Left colon (tissue), 2 donors: ENCODE measurements at regions not wholly inside any gene's neighbourhood (a gene's known extent, or its start where the extent isn't known, plus 50 kb on each side); places are given as distances from the start of the nearest gene placed in this dataset.

Experiments
- ATAC-seq: fragments of 200-7000 bp; cut with Tn5 transposase; one replicate; pipeline ENCODE4 v1.9.1; 2020; ENCODE audit warnings: mild to moderate bottlenecking, moderate library complexity
- DNase-seq, 2 donors: peaks; one replicate each; pipeline ENCODE4 v3.0.0-alpha.2; 2020
- intact Hi-C, 2 donors: fragments of 100-400 bp; cut with DNase I in 1 of 2; cut with micrococcal nuclease in 1 of 2; formaldehyde crosslinking; loops; one replicate each; pipeline versions ENCODE4 v1.11.2 to v1.14.0; 2022; cut with DNase I, micrococcal nuclease
- donor health status: DM: no; HTN: no; CAD: no.
- donor health status: DM: yes; HTN: yes; CAD: no.

GRCh38 chr16:63983401-63983800 is 1138.5 kb downstream of the CDH11 start:
- DNase-seq (no peak), ATAC-seq (no peak)

DNA sequence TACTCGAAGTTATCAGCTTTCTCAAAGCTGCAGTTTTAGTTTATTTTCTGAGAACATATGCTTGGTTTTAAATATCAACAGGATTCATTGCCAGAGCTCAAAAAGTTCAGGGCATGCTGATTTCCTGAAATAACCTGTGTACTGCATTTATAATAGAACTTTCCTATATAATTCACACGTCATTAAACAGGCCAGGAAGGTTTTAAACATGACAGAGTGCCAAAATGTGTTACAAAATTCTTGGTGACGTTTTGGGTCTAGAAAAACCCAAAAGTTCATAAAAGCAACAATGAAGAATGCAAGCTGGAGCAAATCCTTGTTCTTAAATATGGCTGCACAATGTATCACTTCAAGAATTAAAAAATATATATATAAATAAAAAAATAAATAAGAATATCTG is 1139.1 kb downstream of the CDH11 start:
- no peak for ATAC-seq
- no peak for DNase-seq
- intact Hi-C loops: no loop called here

More at GRCh38 chr16:63983401-63983800, 1138.5 kb downstream of the CDH11 start:
- intact Hi-C loops: no loop called here

GRCh38 chr16:63982110-63982509 is 1139.8 kb downstream of the CDH11 start:
- no peak for ATAC-seq
- DNase-seq: no peak
- intact Hi-C loops: no loop called here

DNA sequence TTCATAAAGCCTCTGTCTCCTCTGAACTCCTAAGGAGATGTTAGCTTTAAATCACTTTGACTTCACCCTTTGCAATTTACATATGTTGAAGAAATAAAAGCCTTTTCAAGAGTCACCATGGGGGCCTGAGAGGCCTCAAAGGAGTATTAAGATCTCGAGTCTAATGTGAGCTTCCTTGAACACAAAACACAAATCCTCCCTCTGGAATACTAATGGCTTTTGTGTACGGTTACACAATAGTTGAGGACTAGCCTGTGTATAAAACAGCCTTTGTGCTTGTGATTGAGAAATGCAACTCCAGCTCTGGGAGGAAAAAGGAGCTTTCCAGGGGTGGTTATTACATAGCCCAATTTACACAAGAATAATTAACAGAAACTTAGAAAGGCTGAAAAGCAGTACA is 1140.2 kb downstream of the CDH11 start:
- no peak for ATAC-seq
- intact Hi-C loops: no loop called here
- DNase-seq: no peak

DNA sequence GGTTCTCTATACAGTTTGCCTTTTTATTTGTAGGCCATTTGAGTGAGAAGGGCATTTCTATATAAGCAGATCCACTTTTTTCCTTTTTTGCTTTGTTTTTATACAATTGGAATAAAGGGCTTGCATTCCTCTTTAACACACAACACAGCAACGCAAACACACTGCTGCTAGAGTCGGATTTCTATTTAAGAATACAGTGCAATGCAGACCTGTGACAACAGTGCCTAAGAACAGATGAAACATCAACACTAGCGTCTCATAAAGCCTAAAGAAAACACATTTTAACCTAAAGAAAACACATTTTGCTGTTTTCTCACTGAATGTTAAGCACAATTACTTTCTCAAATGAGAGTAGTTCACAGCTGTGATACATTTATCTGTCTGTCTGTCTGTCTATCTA is 1141.1 kb downstream of the CDH11 start:
- DNase-seq: no peak
- intact Hi-C loops: no loop called here
- no peak for ATAC-seq

- DNase-seq (no peak), ATAC-seq (no peak)
- intact Hi-C loops: no loop called here
Measured at GRCh38 chr16:63978240-63978639, 1143.6 kb downstream of the CDH11 start.

DNA sequence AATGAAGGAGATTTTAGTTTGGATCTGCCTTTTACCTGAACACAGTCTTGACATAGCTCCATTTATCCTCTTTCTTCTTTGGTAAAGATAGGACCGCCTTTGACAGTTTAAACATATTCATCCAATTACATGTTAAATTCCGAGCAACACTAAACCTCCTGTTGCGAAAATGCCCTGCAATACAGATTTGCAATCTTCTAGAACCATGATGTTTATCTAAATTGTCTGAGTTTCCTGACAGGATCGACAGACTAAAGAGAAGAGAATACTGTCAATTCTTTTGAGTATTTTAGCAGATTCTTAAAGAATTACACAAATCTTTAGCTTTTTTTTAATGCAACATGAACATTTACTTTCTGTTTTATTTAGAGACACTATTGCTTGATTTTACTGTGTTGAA is 1145.5 kb downstream of the CDH11 start:
- intact Hi-C loops: no loop called here
- no peak for ATAC-seq

DNA sequence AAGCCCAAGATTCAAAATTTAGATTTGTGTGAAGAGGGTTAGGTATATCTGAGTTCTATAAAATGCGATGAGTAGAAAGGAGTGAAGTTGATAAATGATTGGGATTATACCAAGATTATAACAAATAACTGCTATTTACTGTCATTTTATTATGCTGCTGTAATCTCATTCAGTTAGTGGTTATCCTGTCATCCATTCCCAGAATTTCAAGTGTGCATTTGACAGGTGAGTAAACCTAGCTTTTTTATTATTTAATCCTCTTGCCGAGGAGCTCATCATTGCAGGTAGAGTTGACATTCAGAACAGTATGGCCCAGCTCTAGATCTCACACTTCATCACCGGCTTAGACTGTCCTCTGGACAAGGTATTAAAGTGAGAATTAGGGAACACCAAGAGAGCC is 1146.2 kb downstream of the CDH11 start:
- no peak for ATAC-seq
- intact Hi-C loops: no loop called here
- DNase-seq: no peak

More for the DNA sequence above, 1145.5 kb downstream of the CDH11 start:
- DNase-seq: no peak

GRCh38 chr16:63967966-63968365 is 1153.9 kb downstream of the CDH11 start:
- intact Hi-C loops: no loop called here
- DNase-seq (no peak), ATAC-seq (no peak)

GRCh38 chr16:63960321-63960720 is 1161.5 kb downstream of the CDH11 start:
- ATAC-seq (no peak), DNase-seq (no peak)
- intact Hi-C loops: no loop called here

DNA sequence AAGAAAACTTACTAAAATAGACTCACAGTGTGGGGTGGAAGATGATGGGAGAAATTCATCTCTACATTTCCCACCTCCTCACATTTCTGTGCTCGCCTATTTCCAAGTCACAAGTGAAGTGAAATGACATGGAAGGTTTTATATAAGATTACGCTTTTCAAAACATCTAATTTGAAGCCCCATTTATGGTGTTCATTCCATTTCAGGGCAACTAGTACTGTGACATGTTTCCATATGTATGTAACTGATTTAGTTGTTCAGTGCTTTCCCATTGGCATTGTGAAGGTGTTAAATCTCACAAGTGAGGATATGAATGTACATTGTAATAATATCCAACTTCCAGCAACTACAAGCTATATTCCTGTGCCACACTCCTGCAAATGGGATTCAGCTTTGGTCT is 1174.8 kb downstream of the CDH11 start:
- intact Hi-C loops: no loop called here
- DNase-seq (no peak), ATAC-seq (no peak)

DNA sequence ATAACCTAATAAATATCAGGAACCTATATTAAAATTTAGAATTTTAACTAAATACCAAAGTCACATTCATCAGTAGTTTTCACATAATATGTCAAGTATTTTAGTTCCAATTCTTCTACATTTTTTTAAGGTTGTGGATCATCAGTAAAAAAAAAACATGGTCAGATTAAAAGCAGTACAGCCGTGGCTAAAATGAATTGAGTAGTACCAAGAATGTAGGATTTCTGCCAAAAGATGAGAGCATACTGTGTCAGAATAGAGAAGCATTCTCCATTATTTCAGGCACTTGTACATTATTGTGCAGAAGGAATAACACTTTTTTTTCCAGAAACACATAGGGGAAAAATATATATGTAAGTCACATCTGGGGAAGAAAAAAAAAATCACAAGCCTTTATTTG is 1176.1 kb downstream of the CDH11 start:
- no peak for DNase-seq
- intact Hi-C loops: no loop called here
- no peak for ATAC-seq

DNA sequence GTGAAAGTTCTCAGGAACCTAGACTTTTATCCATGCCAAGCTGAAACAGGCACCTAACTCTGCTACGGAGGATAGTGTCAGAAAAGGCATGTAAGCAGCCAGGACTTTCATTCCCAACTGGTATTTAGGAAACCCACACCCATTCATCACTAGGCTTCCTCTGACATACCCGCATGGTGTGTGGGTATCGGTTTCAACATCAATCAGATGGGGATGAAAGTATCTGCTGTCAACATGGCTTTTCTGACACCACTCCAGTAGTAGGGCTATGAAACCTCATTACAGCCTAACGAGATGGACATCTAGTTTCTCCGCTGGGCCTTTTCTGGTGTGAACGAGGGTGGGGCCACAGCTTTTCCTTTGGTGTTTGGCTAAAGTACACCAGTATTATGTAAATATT is 1178.3 kb downstream of the CDH11 start:
- intact Hi-C loops: no loop called here
- DNase-seq (no peak), ATAC-seq (no peak)

DNA sequence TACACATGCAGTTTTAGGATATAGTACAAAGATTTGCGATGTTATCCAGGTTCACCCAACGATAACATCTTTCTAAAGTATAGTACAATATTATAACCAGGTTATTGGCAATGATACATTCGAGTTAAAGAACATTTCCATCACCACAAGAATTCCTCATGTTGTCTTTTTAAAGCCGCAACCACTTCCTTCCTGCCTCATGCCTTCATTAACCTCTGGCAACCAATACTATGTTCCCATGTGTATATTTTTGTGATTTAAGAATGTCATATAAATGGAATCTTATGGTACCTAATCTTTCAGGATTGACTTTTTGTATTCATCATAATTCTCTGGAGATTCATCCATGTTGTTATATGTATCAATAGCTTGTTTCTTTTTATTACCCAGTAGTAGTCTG is 1183.2 kb downstream of the CDH11 start:
- ATAC-seq: no peak
- intact Hi-C loops: no loop called here
- DNase-seq: no peak

GRCh38 chr16:63933841-63934240 is 1188.0 kb downstream of the CDH11 start:
- intact Hi-C loops: no loop called here
- ATAC-seq (no peak), DNase-seq (no peak)

- ATAC-seq (no peak), DNase-seq (no peak)
- intact Hi-C loops: no loop called here
Measured at GRCh38 chr16:63928421-63928820, 1193.4 kb downstream of the CDH11 start.

DNA sequence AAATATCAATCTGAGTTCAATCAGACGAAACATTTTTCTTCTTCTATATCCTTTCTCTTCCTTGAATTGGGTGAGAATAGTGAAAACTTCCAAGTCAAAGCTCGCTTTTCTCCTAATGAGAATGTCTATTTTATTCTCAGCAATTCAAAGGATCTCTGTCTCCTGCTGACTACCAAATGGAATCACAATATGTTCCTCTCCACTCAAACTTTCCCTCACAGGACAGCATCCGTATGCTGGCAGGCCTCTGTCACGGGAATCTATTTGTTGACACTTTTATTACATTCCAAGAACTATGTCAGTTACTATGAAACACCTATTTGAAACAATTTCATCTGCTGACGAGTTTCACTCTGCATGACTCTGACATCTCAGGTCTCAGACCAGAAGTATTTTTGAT is 1196.6 kb downstream of the CDH11 start:
- intact Hi-C loops: no loop called here
- no peak for DNase-seq
- no peak for ATAC-seq

DNA sequence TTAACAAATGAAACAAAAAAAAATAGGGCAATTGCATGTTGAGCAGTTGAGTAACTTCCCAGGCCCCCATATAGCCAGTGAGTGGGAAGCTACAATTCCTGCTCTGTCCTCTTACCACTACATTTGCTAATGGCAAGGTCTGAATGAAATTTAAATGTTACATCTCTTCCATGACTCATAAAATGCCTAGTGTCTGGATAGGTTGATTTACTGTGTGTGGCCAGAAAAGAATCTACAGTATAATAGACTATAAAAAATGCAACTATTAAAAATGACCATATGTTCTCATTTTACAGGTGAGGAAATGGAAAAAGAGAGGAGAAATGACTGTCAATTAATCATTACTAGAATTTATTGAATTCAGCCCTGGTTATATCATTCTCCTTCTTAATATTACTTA is 1199.3 kb downstream of the CDH11 start:
- DNase-seq (no peak), ATAC-seq (no peak)
- intact Hi-C loops: no loop called here

DNA sequence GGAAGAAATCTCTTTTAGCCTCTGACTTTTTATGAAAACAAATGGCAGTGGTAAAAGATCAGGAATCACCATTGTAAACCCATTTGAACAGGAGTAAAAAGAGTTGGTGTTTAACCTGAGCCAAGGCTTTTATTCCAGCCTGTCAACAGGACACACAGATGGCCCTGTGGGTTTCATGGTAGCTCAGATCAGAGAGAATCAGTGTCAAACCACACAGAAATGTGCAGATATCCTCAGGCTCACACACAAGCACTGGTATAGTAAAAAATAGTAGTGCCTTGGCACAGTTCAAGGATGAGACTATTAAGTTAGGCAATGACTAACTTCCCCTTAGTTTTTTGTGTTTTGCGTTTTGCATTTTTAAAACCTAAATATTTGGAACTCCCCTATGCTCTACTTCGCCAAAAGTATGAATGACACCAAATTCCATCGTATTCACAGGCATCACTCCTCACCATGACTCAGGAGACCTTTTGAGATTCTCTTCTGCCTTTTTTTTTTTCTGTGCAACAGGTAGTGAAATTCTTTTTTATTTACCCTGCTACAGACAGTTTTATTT is 1200.0 kb downstream of the CDH11 start:
- DNase-seq (no peak), ATAC-seq (no peak)
- intact Hi-C loops: no loop called here

DNA sequence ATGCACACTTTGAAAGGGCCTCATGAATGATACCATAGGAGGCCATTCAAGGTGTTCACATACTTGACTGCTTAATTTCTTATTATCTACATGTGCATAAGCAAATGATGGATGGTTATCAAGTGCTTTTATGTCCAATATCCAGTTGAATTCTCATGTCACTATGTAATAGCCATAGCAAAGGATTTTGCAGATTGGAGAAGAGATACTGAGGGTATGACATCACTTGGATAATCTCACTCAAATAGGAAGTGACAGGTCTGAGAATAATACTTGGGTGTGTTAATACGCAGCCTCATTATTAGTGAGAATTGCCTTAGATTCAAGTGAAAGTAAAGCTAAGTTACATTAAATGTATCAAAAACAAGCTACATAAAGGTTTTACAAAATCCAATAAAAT is 1208.6 kb downstream of the CDH11 start:
- DNase-seq (no peak), ATAC-seq (no peak)
- intact Hi-C loops: loop anchor here in 1 of 2 donors (10.0 kb wide), 1 partner anchor 58 kb away; no protein-coding TSS in a partner anchor

- intact Hi-C loops: no loop called here
- no peak for DNase-seq
- no peak for ATAC-seq
Measured at GRCh38 chr16:63907251-63907650, 1214.6 kb downstream of the CDH11 start.

DNA sequence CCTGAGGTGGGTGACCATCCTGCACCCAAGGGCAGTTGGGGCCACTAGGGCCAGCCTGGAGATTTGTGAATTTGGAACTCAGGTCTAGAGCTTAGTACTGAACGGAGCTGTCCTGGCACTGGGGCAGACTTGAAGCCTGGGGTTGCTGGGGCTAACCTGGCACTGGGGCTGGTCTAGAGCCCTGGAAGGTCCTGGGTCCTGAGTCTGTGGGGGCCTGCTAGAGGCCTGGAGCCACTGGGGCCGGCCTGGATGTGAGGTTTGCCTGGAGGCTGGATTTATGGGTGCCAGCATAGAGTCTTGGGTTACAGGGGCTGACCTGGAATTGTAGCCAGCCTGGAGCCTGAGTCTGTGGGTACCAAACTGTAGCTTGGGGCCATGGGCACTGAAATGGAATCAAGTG is 1216.9 kb downstream of the CDH11 start:
- ATAC-seq (no peak), DNase-seq (no peak)
- intact Hi-C loops: no loop called here
